Keratinocyte (primary cell): ENCODE measurements at regions not wholly inside any gene's neighbourhood (a gene's known extent, or its start where the extent isn't known, plus 50 kb on each side); places are given as distances from the start of the nearest gene placed in this dataset.

Source experiments
- DNase-seq: peaks from one replicate; pipeline ENCODE4 v3.0.0-alpha.2; 2011; ENCODE audit warnings: low read depth, missing footprints, low spot score
- FAIRE-seq: peaks from 2 replicates; lab custom pipeline; 2011; peaks lifted over from hg19 to GRCh38; lab: Jason Lieb, UNC
- H2AFZ ChIP-seq: 2 replicates; pipeline ENCODE4 v1.6.0; 2012; ENCODE audit warnings: low read length, control low read depth, inconsistent platforms; ENCODE audit not compliant: control insufficient read depth
- H3K27ac ChIP-seq: 2 replicates; pipeline ENCODE4 v1.5.1; 2011; ENCODE audit warnings: low read length; ENCODE audit not compliant: control insufficient read depth, insufficient read depth
- H3K27me3 ChIP-seq: 3 replicates; pipeline ENCODE4 v1.6.0; 2011; ENCODE audit warnings: low read length; ENCODE audit not compliant: control insufficient read depth, insufficient read depth; ENCODE audit errors: extremely low read depth
- H3K36me3 ChIP-seq, 2 experiments: 2 replicates in 1 of 2; 3 replicates in 1 of 2; pipeline ENCODE4 v1.5.1; 2011; ENCODE audit warnings: low read length in 2 of 2, mild to moderate bottlenecking in 1 of 2; ENCODE audit not compliant: control insufficient read depth in 2 of 2, insufficient read depth in 2 of 2; ENCODE audit errors: extremely low read depth in 1 of 2
- H3K4me1 ChIP-seq: 3 replicates; pipeline ENCODE4 v1.5.1; 2011; ENCODE audit warnings: low read length; ENCODE audit not compliant: control insufficient read depth, insufficient read depth; ENCODE audit errors: extremely low read depth
- H3K4me2 ChIP-seq: 3 replicates; pipeline ENCODE4 v1.6.0; 2011; ENCODE audit warnings: low read depth, low read length; ENCODE audit not compliant: control insufficient read depth, insufficient read depth; ENCODE audit errors: extremely low read depth
- H3K4me3 ChIP-seq, 3 experiments: fragments of 200-600 bp in 1 of 3; sonication (generic) in 1 of 3; 2 replicates in 2 of 3; 3 replicates in 1 of 3; pipeline ENCODE4 v1.5.1; 2011 to 2016; ENCODE audit warnings: low read length in 3 of 3, mild to moderate bottlenecking in 3 of 3, control low read depth in 2 of 3, inconsistent platforms in 1 of 3, low read depth in 1 of 3, mixed read lengths in 1 of 3, mixed run types in 1 of 3, moderate library complexity in 1 of 3; ENCODE audit not compliant: control insufficient read depth in 2 of 3, insufficient read depth in 2 of 3; ENCODE audit errors: extremely low read depth in 1 of 3
- H3K79me2 ChIP-seq: 2 replicates; pipeline ENCODE4 v1.6.0; 2012; ENCODE audit warnings: low read length; ENCODE audit not compliant: control insufficient read depth, insufficient read depth
- H3K9ac ChIP-seq: 3 replicates; pipeline ENCODE4 v1.6.0; 2011; ENCODE audit warnings: low read length; ENCODE audit not compliant: control insufficient read depth, insufficient read depth; ENCODE audit errors: extremely low read depth
- H3K9me1 ChIP-seq: 3 replicates; pipeline ENCODE4 v1.6.0; 2011; ENCODE audit warnings: low read length; ENCODE audit not compliant: control insufficient read depth, insufficient read depth; ENCODE audit errors: extremely low read depth
- H3K9me3 ChIP-seq: 2 replicates; pipeline ENCODE4 v1.5.1; 2012; ENCODE audit warnings: low read depth, low read length; ENCODE audit not compliant: control insufficient read depth
- H4K20me1 ChIP-seq: 3 replicates; pipeline ENCODE4 v1.6.0; 2011; ENCODE audit warnings: low read length; ENCODE audit not compliant: control insufficient read depth, insufficient read depth; ENCODE audit errors: extremely low read depth
- CTCF ChIP-seq, 3 experiments: IDR thresholded peaks in 1 of 3; conservative IDR thresholded peaks in 1 of 3; optimal IDR thresholded peaks in 1 of 3; 2 replicates in 2 of 3; 3 replicates in 1 of 3; pipeline versions ENCODE3 to v1.5.1; 2011; ENCODE audit warnings: low read length in 3 of 3, mild to moderate bottlenecking in 3 of 3, moderate library complexity in 2 of 3, control low read depth in 1 of 3, inconsistent platforms in 1 of 3; ENCODE audit not compliant: insufficient read depth in 2 of 3; ENCODE audit errors: extremely low read depth in 1 of 3
- EZH2 ChIP-seq: IDR thresholded peaks from one replicate; pipeline ENCODE4 v1.6.1; 2012; ENCODE audit warnings: inconsistent platforms, mild to moderate bottlenecking, low read length, moderate library complexity
- dilution Hi-C: fragments of 300-500 bp; cut with MboI; formaldehyde crosslinking; loops from one replicate; pipeline ENCODE4 v1.7.0; 2020; ENCODE audit warnings: low sequenced_read_pairs; ENCODE audit not compliant: extremely low pct_ligation_motif_present

GRCh38 chr1:103190766-103191165, 82.4 kb upstream of the COL11A1 start:
- FAIRE-seq (no peak), DNase-seq (no peak)
- Histone ChIP-seq H3K4me1 (no peaks in the 10 kb centered on the region), H4K20me1 (no peaks in the 10 kb centered on the region), H3K4me3 (no peak overlapping the region), H3K9ac (no peak overlapping the region), H3K9me3 (no peaks in the 10 kb centered on the region), H3K27me3 (no peaks in the 10 kb centered on the region), H3K9me1 (no peaks in the 10 kb centered on the region), H3K79me2 (no peaks in the 10 kb centered on the region), H3K36me3 (no peaks in the 10 kb centered on the region), H2AFZ (no peak overlapping the region), H3K27ac (no peak overlapping the region), H3K4me2 (no peak overlapping the region)
- dilution Hi-C loops, result no loop called here
- no peak for TF ChIP-seq EZH2
- no peak for TF ChIP-seq CTCF (optimal IDR thresholded peaks at IDR 0.05 in 1 of 3, IDR thresholded peaks at IDR 0.05 in 1 of 3, conservative IDR thresholded peaks at IDR 0.05 in 1 of 3; ENCODE audit: extremely low read depth in 1 of 3, insufficient read depth in 2 of 3, low read length in 3 of 3)

- no peak overlapping the region for H3K27ac ChIP-seq
- H3K9me1 ChIP-seq, result no peaks in the 10 kb centered on the region
- no peaks in the 10 kb centered on the region for H3K9me3 ChIP-seq
- H3K4me3 ChIP-seq, result no peak overlapping the region
- no peak overlapping the region for H2AFZ ChIP-seq
- no peak for DNase-seq
- no peaks in the 10 kb centered on the region for H3K27me3 ChIP-seq
- TF ChIP-seq CTCF (optimal IDR thresholded peaks at IDR 0.05 in 1 of 3, IDR thresholded peaks at IDR 0.05 in 1 of 3, conservative IDR thresholded peaks at IDR 0.05 in 1 of 3; ENCODE audit: extremely low read depth in 1 of 3, insufficient read depth in 2 of 3, low read length in 3 of 3) (no peak), EZH2 (no peak)
- H3K79me2 ChIP-seq, result no peaks in the 10 kb centered on the region
- H4K20me1 ChIP-seq, result no peaks in the 10 kb centered on the region
- H3K4me1 ChIP-seq, result no peaks in the 10 kb centered on the region
- no peak for FAIRE-seq
- H3K4me2 ChIP-seq, result no peak overlapping the region
- no peak overlapping the region for H3K9ac ChIP-seq
- no peaks in the 10 kb centered on the region for H3K36me3 ChIP-seq
- dilution Hi-C loops, result no loop called here
Observed at GRCh38 chr1:103187673-103188072, 79.4 kb upstream of the COL11A1 start.
